ENCODE measurements at regions not wholly inside any gene's neighbourhood (a gene's known extent, or its start where the extent isn't known, plus 50 kb on each side); places are given as distances from the start of the nearest gene placed in this dataset.
"Not testable (repeated sequence)": the region's sequence is repeated elsewhere in the genome, so short reads cannot be mapped to it uniquely, and the experiment has no call there.

GRCh38 chr1:194469282-194469681 lies 1282.9 kb upstream of the B3GALT2 start:
- POLR2A ChIA-PET = no interaction called here
- Mint-ChIP-seq H3K27ac (no peak overlapping the region), H3K36me3 (no peaks in the 10 kb centered on the region)

DNA sequence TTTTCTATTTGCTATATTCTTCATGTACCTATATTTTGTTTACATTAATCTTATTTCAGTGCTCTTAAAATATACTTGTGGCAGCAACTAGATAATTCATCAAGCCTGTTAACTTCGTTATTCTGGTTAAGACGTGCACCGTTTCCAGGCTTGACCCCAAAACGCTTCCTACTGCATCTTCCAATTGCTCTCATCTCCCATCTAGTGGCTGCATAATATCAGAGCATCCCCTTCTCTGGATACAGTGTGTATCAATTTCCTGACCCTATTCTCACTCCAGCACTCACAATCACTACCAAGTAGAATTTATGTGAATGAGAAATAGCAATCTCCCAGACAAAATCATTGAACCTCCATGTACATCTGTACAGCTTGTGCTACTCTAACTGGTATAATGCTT lies 1280.3 kb upstream of the B3GALT2 start:
- Mint-ChIP-seq H3K4me1 (peaks cover 0 to 2% (median 0%) of the 10 kb centered on the region in 4 donors), H3K27me3 (peaks cover 0 to 5% (median 3%) of the 10 kb centered on the region in 5 donors)

More at GRCh38 chr1:194469282-194469681, 1282.9 kb upstream of the B3GALT2 start:
- peaks cover 0 to 4% (median 0%) of the 10 kb centered on the region in 9 donors for H3K9me3 Mint-ChIP-seq
- H3K4me3 Mint-ChIP-seq = no peak overlapping the region
- peaks cover 0 to 2% (median 0%) of the 10 kb centered on the region in 4 donors for H3K4me1 Mint-ChIP-seq
- peaks cover 0 to 4% (median 3%) of the 10 kb centered on the region in 5 donors for H3K27me3 Mint-ChIP-seq
- DNase-seq (no peak), ATAC-seq (no peak)

DNA sequence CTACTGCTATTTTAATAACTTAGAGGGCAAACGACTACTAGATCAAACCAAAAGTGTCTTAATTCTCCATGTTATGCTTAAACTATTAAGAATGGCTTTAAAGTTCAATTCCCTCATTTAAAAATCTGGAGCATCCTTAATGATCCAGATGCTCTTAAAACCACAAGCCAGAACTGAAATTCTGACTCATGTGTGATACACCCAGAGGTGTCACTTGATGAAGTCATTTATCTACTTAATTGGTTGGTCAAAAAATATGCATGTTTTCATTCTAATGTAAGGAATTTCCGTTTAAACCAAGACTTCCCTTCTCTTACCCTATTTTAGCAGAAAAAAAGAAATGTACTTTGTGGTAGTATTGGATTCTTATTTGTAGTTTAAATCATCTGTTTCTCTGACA lies 1261.2 kb upstream of the B3GALT2 start:
- Mint-ChIP-seq H3K27me3 (peaks cover 0 to 21% (median 1%) of the 10 kb centered on the region in 5 donors), H3K36me3 (no peaks in the 10 kb centered on the region), H3K27ac (no peak overlapping the region), H3K4me1 (no peaks in the 10 kb centered on the region), H3K9me3 (no peaks in the 10 kb centered on the region), H3K4me3 (no peak overlapping the region)
- ATAC-seq = no peak
- DNase-seq = no peak
- POLR2A ChIA-PET = no interaction called here

More for the DNA sequence above, 1280.3 kb upstream of the B3GALT2 start:
- Mint-ChIP-seq H3K4me3 (no peak overlapping the region), H3K36me3 (no peaks in the 10 kb centered on the region), H3K27ac (no peak overlapping the region), H3K9me3 (no peaks in the 10 kb centered on the region)
- DNase-seq = no peak
- ATAC-seq = no peak
- POLR2A ChIA-PET = no interaction called here

- H3K4me1 Mint-ChIP-seq = no peaks in the 10 kb centered on the region
- no peak for ATAC-seq
- peaks cover 0 to 13% (median 1%) of the 10 kb centered on the region in 5 donors for H3K27me3 Mint-ChIP-seq
- no peak for DNase-seq
- no peaks in the 10 kb centered on the region for H3K36me3 Mint-ChIP-seq
- no peak overlapping the region for H3K27ac Mint-ChIP-seq
- peaks cover 0 to 6% (median 0%) of the 10 kb centered on the region in 9 donors for H3K9me3 Mint-ChIP-seq
- H3K4me3 Mint-ChIP-seq = no peak overlapping the region
- POLR2A ChIA-PET = no interaction called here
Observed at GRCh38 chr1:194445244-194445643, 1258.8 kb upstream of the B3GALT2 start.

DNA sequence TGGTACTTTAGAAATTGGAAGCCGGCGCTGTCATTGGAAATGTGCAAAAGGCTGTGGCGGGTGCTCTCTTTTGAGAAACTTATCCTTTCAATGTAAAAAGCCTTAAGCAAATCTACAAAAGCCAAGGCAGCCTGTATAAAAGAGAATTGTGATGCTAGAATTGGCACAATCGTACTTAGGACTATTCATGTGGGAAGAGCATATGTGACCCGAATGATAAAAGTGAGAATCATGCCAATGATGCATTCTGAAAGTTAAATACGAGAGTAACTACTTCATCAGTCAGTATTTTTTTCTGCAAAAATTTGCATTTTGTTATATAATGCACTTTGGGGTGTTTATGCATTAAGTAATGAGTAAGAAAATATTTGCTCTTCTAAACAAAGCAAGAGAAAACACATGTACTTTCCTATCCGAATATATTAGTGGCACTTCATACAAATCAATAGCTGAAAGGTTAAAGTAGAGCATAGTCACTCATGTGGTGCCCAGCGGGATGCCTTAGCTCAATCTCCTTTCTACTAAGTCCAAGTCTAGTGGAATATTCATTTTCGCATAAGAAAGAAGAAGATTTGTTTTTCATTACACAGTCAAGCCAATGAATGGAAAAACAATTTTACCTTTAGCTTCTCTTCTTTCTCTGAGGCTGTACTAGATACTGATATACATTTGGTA lies 1256.6 kb upstream of the B3GALT2 start:
- no peak for DNase-seq
- Mint-ChIP-seq H3K4me3 (no peak overlapping the region), H3K9me3 (peaks cover 0 to 6% (median 0%) of the 10 kb centered on the region in 9 donors), H3K4me1 (no peaks in the 10 kb centered on the region), H3K27ac (no peak overlapping the region), H3K27me3 (peaks cover 0 to 8% (median 0%) of the 10 kb centered on the region in 5 donors), H3K36me3 (no peaks in the 10 kb centered on the region)
- no peak for ATAC-seq
- POLR2A ChIA-PET = no interaction called here

DNA sequence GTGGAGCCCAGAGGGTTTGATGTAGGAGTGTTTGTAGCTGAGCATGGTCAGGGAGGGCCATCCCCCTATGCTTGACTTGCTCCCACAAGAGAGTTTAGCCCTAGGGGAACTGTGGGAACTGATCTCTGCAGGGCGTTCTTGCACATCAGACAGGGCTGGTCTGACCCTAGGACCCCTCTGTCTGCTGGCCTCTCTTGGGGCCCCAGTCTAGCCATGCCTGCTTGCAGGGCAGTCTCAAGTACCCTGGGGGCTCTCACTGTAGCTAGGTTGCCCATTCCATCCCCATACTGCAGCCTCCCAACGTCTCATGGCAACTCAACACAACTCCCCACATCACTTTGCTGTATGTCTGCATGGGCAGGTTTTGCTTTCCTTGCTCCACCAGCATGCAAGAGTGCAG lies 1250.7 kb upstream of the B3GALT2 start:
- H3K9me3 Mint-ChIP-seq = peaks cover 0 to 9% (median 0%) of the 10 kb centered on the region in 9 donors
- H3K27me3 Mint-ChIP-seq = peaks cover 0 to 10% (median 3%) of the 10 kb centered on the region in 5 donors
- POLR2A ChIA-PET = no interaction called here
- no peaks in the 10 kb centered on the region for H3K4me1 Mint-ChIP-seq
- ATAC-seq (no peak), DNase-seq (no peak)
- no peak overlapping the region for H3K4me3 Mint-ChIP-seq
- no peaks in the 10 kb centered on the region for H3K36me3 Mint-ChIP-seq
- no peak overlapping the region for H3K27ac Mint-ChIP-seq

DNA sequence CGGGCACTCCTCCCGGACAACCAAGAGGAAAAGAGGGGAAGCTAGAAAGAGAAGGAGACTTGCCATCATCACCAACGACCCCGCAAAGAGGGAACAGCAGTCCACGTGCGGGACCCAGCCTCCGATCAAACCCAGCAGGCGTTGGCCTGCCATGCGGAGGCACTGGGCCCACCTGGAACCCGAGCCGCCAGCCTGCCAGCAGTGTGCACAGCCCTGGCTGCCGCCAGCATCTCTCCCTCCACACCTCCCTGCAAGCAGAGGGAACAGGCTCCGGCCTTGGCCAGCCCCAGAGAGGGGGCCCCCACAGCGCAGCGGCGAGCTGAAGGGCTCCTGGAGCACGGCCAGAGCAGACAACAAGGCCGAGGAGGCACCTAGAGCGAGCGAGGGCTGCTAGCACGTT lies 1244.7 kb upstream of the B3GALT2 start:
- Mint-ChIP-seq H3K4me3 (no peak overlapping the region), H3K9me3 (peaks cover 0 to 2% (median 0%) of the 10 kb centered on the region in 9 donors), H3K36me3 (no peaks in the 10 kb centered on the region), H3K4me1 (peaks cover 0 to 3% (median 0%) of the 10 kb centered on the region in 4 donors), H3K27me3 (peaks cover 0 to 7% (median 2%) of the 10 kb centered on the region in 5 donors), H3K27ac (no peak overlapping the region)
- POLR2A ChIA-PET = no interaction called here
- DNase-seq = peak in 1 of 10 donors; percentile 1
- ATAC-seq = no peak

GRCh38 chr1:194420706-194421105 lies 1234.3 kb upstream of the B3GALT2 start:
- Mint-ChIP-seq H3K4me1 (no peaks in the 10 kb centered on the region), H3K36me3 (no peaks in the 10 kb centered on the region), H3K27ac (no peak overlapping the region), H3K4me3 (no peak overlapping the region), H3K9me3 (peaks cover 0 to 12% (median 3%) of the 10 kb centered on the region in 9 donors), H3K27me3 (peaks cover 0 to 16% (median 2%) of the 10 kb centered on the region in 5 donors)
- no peak for ATAC-seq
- POLR2A ChIA-PET = no interaction called here
- DNase-seq = no peak

GRCh38 chr1:194419721-194420120 lies 1233.3 kb upstream of the B3GALT2 start:
- peaks cover 0 to 16% (median 3%) of the 10 kb centered on the region in 5 donors for H3K27me3 Mint-ChIP-seq
- no peak for ATAC-seq
- H3K27ac Mint-ChIP-seq = no peak overlapping the region
- DNase-seq = no peak
- H3K9me3 Mint-ChIP-seq = peaks cover 0 to 14% (median 4%) of the 10 kb centered on the region in 9 donors
- H3K36me3 Mint-ChIP-seq = no peaks in the 10 kb centered on the region
- no peak overlapping the region for H3K4me3 Mint-ChIP-seq
- POLR2A ChIA-PET = no interaction called here
- no peaks in the 10 kb centered on the region for H3K4me1 Mint-ChIP-seq

GRCh38 chr1:194410756-194411155 lies 1224.3 kb upstream of the B3GALT2 start:
- Mint-ChIP-seq H3K27me3 (peaks cover 0 to 13% (median 5%) of the 10 kb centered on the region in 5 donors), H3K27ac (no peak overlapping the region), H3K4me1 (peaks cover 0 to 2% (median 0%) of the 10 kb centered on the region in 4 donors), H3K36me3 (no peaks in the 10 kb centered on the region), H3K4me3 (no peak overlapping the region), H3K9me3 (peaks cover 0 to 17% (median 3%) of the 10 kb centered on the region in 9 donors)
- POLR2A ChIA-PET = no interaction called here
- ATAC-seq (no peak), DNase-seq (no peak)

DNA sequence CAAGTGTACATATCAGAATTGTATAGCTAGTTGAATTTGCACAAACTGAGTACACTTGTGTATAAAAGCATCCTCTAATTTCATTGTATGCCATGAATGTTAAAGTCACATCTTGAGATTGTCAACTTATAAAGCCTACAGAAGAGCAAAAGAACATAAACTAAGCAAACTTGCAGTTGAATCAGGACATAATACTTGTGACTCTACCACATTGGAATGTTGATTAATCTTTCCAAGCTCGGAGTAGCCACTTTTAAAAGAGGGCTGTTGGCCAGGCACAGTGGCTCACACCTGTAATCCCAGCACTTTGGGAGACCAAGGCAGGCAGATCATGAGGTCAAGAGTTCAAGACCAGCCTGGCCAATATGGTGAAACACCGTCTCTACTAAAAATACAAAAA lies 1220.8 kb upstream of the B3GALT2 start:
- ATAC-seq, DNase-seq, H3K4me1 Mint-ChIP-seq, H3K36me3 Mint-ChIP-seq, POLR2A ChIA-PET, H3K9me3 Mint-ChIP-seq, H3K27ac Mint-ChIP-seq, H3K4me3 Mint-ChIP-seq: not testable (repeated sequence)
- H3K27me3 Mint-ChIP-seq = peaks cover 0 to 12% (median 5%) of the 10 kb centered on the region in 5 donors

DNA sequence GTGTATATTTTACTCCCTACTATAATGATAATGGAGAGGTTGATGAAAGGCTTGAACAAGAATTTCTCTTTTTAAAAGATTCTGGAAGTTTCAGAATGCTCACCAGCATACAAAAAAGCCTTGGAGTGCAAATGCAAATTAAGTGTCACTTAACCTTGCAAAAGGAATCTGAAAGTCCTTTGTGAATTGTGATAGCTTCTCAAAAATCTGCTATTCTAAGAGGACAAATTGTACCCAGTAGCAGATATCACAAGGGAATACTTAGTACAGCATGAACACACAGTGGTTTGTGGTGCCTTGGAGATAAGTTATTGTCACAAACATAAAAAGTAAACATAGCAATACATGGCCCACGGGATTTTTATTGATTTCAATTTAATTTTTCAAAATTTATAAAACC lies 1208.3 kb upstream of the B3GALT2 start:
- Mint-ChIP-seq H3K36me3 (no peaks in the 10 kb centered on the region), H3K9me3 (peaks cover 0 to 9% (median 0%) of the 10 kb centered on the region in 9 donors), H3K27me3 (peaks cover 0 to 21% (median 5%) of the 10 kb centered on the region in 5 donors), H3K4me1 (no peaks in the 10 kb centered on the region), H3K4me3 (no peak overlapping the region), H3K27ac (no peak overlapping the region)
- POLR2A ChIA-PET = no interaction called here
- DNase-seq (no peak), ATAC-seq (no peak)

GRCh38 chr1:194387531-194387930 lies 1201.1 kb upstream of the B3GALT2 start:
- no peak for DNase-seq
- Mint-ChIP-seq H3K4me3 (no peak overlapping the region), H3K9me3 (peaks cover 0 to 9% (median 0%) of the 10 kb centered on the region in 9 donors), H3K27me3 (peaks cover 0 to 15% (median 5%) of the 10 kb centered on the region in 5 donors), H3K4me1 (no peaks in the 10 kb centered on the region), H3K27ac (no peak overlapping the region), H3K36me3 (no peaks in the 10 kb centered on the region)
- ATAC-seq = no peak
- POLR2A ChIA-PET = no interaction called here

DNA sequence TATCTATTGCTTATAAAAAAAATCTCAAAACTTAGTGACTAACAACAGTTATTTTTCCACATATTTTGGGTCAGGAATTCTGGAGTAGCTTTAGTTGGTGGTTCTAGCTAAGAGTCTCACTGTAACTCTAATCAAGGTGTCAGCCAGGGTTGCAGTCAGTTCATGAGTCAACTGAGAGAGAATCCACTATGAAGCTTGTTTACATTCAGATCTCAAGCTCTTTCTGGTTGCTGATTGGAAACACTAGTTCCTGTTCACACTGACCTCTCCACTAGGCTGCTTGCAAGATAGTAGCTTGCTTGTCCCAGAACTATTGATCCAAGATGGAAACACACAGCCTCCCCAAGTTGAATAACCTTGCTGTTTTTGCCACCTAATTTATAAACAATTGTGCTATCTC lies 1192.1 kb upstream of the B3GALT2 start:
- no peaks in the 10 kb centered on the region for H3K36me3 Mint-ChIP-seq

More for the DNA sequence above, 1192.1 kb upstream of the B3GALT2 start:
- POLR2A ChIA-PET = no interaction called here
- Mint-ChIP-seq H3K4me3 (no peak overlapping the region), H3K4me1 (no peaks in the 10 kb centered on the region), H3K27ac (no peak overlapping the region), H3K9me3 (peaks cover 0 to 5% (median 0%) of the 10 kb centered on the region in 9 donors), H3K27me3 (peaks cover 0 to 3% (median 0%) of the 10 kb centered on the region in 5 donors)
- ATAC-seq = no peak
- no peak for DNase-seq

All from naive thymus-derived CD8-positive, alpha-beta T cell (primary cell).